ENCODE measurements at regions not wholly inside any gene's neighbourhood (a gene's known extent, or its start where the extent isn't known, plus 50 kb on each side); places are given as distances from the start of the nearest gene placed in this dataset.

GRCh38 chr2:10209406-10209935 is 86.9 kb downstream of the RRM2 start:
- TF ChIP-seq POLR2A (IDR thresholded peaks at IDR 0.05) (no peak), CTCF (IDR thresholded peaks at IDR 0.05) (no peak), EP300 (IDR thresholded peaks at IDR 0.05) (no peak)
